HG02588 (cell line): ENCODE measurements at regions not wholly inside any gene's neighbourhood (a gene's known extent, or its start where the extent isn't known, plus 50 kb on each side); places are given as distances from the start of the nearest gene placed in this dataset.
"Not testable (repeated sequence)": the region's sequence is repeated elsewhere in the genome, so short reads cannot be mapped to it uniquely, and the experiment has no call there.

Source experiments
- ATAC-seq: cut with Tn5 transposase; IDR thresholded peaks from one replicate; pipeline ENCODE4 v1.9.1; 2021; ENCODE audit warnings: mild to moderate bottlenecking, moderate library complexity; ENCODE audit not compliant: unreplicated experiment

DNA sequence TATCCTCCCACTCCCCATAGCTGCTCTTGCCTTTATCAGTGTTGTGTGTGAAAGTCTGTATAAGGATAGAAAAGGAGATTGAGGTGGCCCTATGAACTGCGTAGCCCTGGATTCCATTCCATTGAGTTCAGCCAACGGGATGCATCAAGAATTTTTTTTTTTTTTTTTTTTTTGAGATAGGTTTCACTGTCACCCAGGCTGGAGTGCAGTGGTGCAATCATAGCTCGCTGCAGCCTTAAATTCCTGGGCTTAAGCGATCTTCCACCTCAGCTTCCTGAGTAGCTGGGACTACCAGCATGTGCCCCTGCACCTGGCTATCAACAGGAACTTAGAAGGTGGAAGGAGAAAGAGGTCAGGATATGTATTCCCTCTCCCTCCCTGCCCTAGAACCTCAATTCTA, 187.2 kb upstream of the SPRY1 start:
- ATAC-seq, result no peak

GRCh38 chr4:123215536-123215935, 181.1 kb upstream of the SPRY1 start:
- no peak for ATAC-seq

GRCh38 chr4:123216543-123216942, 180.1 kb upstream of the SPRY1 start:
- ATAC-seq, result no peak

DNA sequence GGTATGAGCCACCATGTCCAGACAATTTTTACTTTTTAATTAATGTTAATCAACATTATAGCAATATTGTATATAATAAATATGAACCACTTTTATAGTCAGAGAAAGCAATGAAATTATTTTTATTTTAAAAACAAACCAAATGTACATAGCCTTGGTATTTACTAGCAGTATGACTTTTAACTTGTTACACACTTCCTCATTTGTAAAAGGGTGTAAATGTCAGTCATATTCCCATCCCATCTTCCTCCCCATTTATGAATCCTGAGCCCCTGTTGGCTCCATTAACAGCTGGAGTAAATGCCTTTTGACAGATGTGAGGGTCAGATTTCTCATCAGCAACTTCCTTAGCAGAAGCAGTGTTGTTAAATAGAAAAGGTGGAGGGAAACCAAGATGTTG, 179.6 kb upstream of the SPRY1 start:
- no peak for ATAC-seq

- ATAC-seq, result no peak
Observed at GRCh38 chr4:123217664-123218063, 178.9 kb upstream of the SPRY1 start.

DNA sequence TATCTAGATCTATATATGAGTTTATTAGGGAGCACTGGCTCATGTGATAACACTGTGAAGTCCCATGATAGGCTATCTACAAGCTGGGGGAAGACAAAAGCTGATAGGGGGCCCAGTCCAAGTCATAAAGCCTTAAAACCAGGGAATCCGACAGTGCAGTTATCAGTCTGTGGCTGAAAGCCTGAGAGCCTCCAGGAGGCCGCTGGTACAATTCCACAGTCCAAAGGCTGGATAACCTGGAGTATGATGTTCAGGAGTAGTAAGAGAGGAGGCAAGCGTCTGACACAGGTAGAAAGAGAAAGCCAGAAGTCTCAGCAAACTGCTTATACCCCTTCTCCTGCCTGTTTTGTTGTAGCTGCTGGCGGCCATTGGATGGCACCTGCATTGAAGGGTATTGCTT, 177.6 kb upstream of the SPRY1 start:
- ATAC-seq, result no peak

- no peak for ATAC-seq
Observed at GRCh38 chr4:123229286-123229685, 167.3 kb upstream of the SPRY1 start.

DNA sequence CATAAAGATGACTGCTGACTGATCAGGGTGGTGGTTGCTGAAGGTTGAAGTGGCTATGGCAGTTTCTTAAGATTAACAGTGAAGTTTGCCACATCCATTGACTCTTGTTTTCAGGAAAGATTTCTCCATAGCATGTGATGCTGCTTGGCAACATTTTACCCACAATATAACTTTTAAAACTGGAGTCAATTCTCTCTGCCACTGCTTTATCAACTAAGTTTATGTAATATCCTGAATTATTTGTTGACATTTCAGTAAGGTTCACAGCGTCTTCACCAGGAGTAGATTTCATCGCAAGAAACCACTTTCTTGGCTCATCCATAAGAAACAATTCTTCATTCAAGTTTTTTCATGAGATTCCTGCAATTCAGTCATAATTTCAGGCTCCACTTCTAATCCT, 166.5 kb upstream of the SPRY1 start:
- ATAC-seq, result no peak

DNA sequence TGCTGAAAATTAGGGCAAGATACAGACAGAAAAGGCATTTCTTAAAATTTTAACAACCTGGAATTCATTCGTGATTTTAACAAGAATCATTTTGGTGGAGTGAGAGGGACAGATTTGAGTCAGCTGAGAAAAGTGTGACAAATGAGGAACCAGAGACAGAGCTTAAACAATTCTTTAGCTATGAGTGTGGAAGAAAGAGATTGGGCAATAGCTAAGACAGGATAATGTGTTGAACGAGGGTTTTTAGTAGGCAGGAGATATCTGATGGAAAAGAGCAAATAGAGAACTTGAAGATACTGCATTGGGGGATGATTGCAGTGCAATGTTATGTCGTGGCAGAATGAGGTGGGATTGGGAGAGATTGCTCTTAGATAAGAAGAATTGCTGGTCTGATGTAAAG, 164.2 kb upstream of the SPRY1 start:
- no peak for ATAC-seq

GRCh38 chr4:123233136-123233768, 163.3 kb upstream of the SPRY1 start:
- ATAC-seq, result no peak

- ATAC-seq, result no peak
Observed at GRCh38 chr4:123234955-123235354, 161.6 kb upstream of the SPRY1 start.

- ATAC-seq, result no peak
Observed at GRCh38 chr4:123235431-123235830, 161.2 kb upstream of the SPRY1 start.

DNA sequence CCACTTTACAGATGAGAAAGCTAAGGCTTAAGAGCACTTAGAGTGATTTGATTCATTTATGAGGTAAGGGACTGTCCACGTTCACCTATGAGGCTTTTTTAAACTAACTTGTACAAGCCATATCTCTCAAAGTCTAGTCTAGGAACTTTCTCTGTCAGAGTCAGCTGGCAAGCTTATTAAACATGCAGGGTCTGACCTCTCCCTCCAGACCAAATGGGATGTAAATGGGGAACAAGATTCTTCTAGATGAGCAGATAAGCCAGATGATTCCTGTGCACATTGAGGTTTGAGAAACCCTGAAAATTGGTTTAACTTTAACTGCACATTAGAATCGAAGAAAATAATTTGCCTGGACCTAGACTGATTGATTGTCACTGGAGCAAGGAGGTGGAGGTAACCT, 160.0 kb upstream of the SPRY1 start:
- no peak for ATAC-seq

GRCh38 chr4:123240286-123240685, 156.3 kb upstream of the SPRY1 start:
- ATAC-seq, result not testable (repeated sequence)

- not testable (repeated sequence) for ATAC-seq
Observed at GRCh38 chr4:123243220-123243619, 153.4 kb upstream of the SPRY1 start.

GRCh38 chr4:123244137-123244536, 152.5 kb upstream of the SPRY1 start:
- no peak for ATAC-seq

- ATAC-seq, result no peak
Observed at GRCh38 chr4:123246085-123246484, 150.5 kb upstream of the SPRY1 start.

DNA sequence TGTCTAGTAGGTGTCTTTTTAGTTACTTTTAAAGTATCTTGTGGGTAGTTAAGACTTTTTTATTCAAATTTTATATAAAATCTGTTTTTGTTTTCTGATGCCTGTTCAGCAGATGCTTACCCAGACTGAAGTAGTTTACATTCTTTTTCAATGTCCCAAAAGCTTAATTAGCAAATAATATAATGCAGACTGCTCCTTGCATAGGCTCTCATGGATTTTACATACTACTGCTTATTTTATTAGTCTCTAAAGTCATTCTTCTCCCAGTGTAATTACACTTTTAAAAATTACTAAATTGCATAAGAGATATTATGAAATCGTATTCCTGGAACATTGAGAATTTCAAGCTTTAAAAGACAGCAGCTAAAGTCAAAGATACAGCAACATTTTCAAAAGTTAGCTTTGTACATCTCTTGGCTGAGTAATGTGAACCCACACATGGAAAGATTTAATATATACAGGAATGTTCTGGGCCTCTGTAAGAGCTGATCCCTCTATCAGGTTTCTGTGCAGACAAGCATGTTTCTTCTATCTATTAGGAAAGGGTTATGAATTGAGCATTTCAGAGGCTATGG, 148.4 kb upstream of the SPRY1 start:
- no peak for ATAC-seq

DNA sequence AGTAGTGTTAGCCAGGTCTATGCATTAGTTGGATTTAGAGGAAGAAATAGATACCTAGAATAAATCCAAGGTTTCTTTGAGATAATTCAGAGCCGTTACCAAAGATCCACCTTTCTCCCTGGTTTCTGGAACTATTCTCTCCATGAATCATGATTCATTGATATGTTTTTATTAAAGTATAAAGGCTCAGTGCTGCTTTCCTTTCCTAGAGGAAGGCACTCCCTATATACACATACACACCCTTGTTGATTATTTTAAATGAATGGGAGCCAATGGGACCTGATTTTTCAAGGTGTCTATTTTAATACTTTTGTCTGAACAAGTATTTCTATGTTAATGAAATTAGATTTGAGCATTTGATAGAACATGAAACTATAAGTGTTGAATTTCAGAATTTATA, 146.8 kb upstream of the SPRY1 start:
- no peak for ATAC-seq

DNA sequence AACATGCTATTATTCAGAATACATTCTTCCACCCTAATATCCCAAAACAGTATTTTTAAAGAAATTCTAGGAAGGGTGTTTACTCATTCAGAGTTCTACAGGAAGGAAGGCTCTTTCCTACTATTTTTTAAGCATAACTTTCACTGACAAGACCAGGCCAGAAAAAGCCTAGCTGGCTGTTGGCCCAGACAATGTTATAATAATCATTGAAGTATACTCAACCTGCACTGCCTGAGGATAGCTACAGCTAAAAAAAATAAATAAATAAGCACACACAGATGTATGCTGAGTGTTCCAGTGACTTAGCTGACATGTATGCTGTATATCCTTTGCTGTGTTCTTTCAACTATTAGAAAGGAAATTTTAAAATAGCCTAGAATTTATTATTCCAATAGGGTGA, 145.8 kb upstream of the SPRY1 start:
- ATAC-seq, result no peak

DNA sequence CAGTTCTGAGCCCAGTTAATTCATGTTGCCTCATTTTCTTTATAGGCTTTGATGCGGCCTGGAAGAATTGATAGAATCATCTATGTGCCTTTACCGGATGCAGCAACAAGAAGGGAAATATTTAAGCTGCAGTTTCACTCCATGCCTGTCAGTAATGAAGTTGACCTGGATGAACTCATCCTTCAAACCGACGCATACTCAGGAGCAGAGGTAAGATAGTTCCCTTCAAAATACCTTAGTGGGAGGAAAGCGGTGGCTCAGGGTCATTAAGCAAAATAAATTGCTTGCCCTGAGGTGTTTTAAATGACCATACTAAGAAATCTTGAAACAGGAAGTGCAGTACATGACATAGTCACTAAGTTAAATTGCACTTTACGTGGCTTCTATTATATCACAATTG, 140.6 kb upstream of the SPRY1 start:
- no peak for ATAC-seq

DNA sequence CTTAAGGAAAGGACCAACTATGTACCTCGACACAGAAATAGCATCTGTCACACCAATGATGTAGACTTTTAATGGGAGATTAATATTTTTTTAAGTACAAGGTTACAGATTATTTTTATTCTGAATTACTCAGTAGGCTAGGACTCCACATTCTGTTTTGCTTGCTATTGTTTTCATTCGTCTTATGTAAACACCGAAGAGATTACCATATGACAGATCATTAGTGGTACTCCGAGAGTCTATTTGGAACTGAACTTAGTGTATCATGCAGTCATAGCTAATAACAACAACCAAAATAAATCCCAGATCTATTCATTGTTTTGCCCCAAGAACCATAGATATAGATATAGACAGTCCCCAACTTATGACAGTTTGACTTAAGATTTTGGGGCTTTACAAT, 139.7 kb upstream of the SPRY1 start:
- no peak for ATAC-seq

GRCh38 chr4:123257591-123257990, 139.0 kb upstream of the SPRY1 start:
- no peak for ATAC-seq
